Transverse colon (tissue), 3 donors: ENCODE measurements at regions not wholly inside any gene's neighbourhood (a gene's known extent, or its start where the extent isn't known, plus 50 kb on each side); places are given as distances from the start of the nearest gene placed in this dataset.

Experiments used
- CTCF ChIP-seq, 5 experiments: fragments of 200-600 bp in 3 of 5; fragments of 450-650 bp in 2 of 5; sonication (generic) in 3 of 5; IDR thresholded peaks; 1 replicate in 2 of 5; 2 replicates in 3 of 5; pipeline ENCODE4 v1.5.1; 2016 to 2017; ENCODE audit warnings: antibody characterized with exemption in 5 of 5, inconsistent platforms in 3 of 5, mild to moderate bottlenecking in 2 of 5, moderate library complexity in 1 of 5
- POLR2A ChIP-seq: fragments of 450-650 bp; IDR thresholded peaks from one replicate; pipeline ENCODE4 v1.6.1; 2016; ENCODE audit warnings: antibody characterized with exemption, mild to moderate bottlenecking, moderate library complexity

- no peak for TF ChIP-seq CTCF (IDR thresholded peaks at IDR 0.05)
- no peak for TF ChIP-seq POLR2A
These were observed 61.7 kb upstream of the MBNL2 start for GRCh38 chr13:97160421-97160820.
